ENCODE measurements at regions not wholly inside any gene's neighbourhood (a gene's known extent, or its start where the extent isn't known, plus 50 kb on each side); places are given as distances from the start of the nearest gene placed in this dataset.

- TF ChIP-seq ATF7-NPFF (CRISPR knock-in tag; IDR thresholded peaks at IDR 0.05; ENCODE audit: low read depth): no peak
- no peak for TF ChIP-seq CENPX (CRISPR knock-in tag; IDR thresholded peaks at IDR 0.05)
- no peak for TF ChIP-seq KDM1A (CRISPR knock-in tag; IDR thresholded peaks at IDR 0.05)
- TF ChIP-seq ISX (CRISPR knock-in tag; conservative IDR thresholded peaks at IDR 0.05): no peak
- TF ChIP-seq ZNF232 (CRISPR knock-in tag; IDR thresholded peaks at IDR 0.05; ENCODE audit: borderline replicate concordance): no peak
- TF ChIP-seq ZNF430 (CRISPR knock-in tag; IDR thresholded peaks at IDR 0.05): peak; percentile 79; the same call in 1 of the 2 replicates
- TF ChIP-seq PBX3 (CRISPR knock-in tag; IDR thresholded peaks at IDR 0.05; ENCODE audit: borderline replicate concordance): no peak
- TF ChIP-seq PLRG1 (conservative IDR thresholded peaks at IDR 0.05): no peak
- TF ChIP-seq CSRNP1 (CRISPR knock-in tag; IDR thresholded peaks at IDR 0.05): peak; percentile 34; the same call in 1 of the 2 replicates
- TF ChIP-seq ZNF749 (CRISPR knock-in tag; IDR thresholded peaks at IDR 0.05; ENCODE audit: borderline replicate concordance): no peak
- TF ChIP-seq POGZ (CRISPR knock-in tag; IDR thresholded peaks at IDR 0.05): peak; percentile 70
- peak; percentile 66; the same call in 1 of the 2 replicates for TF ChIP-seq THAP7 (CRISPR knock-in tag; IDR thresholded peaks at IDR 0.05)
- TF ChIP-seq ZBTB37 (CRISPR knock-in tag; IDR thresholded peaks at IDR 0.05): no peak
- TF ChIP-seq RORA (CRISPR knock-in tag; IDR thresholded peaks at IDR 0.05): no peak
- TF ChIP-seq ZNF143 (CRISPR knock-in tag; IDR thresholded peaks at IDR 0.05): peak; percentile 41
- peak; percentile 47; the same call in 1 of the 2 replicates for TF ChIP-seq MIER2 (CRISPR knock-in tag; IDR thresholded peaks at IDR 0.05)
- no peak for TF ChIP-seq ZNF580 (CRISPR knock-in tag; IDR thresholded peaks at IDR 0.05; ENCODE audit: borderline replicate concordance, low read depth)
- TF ChIP-seq KLF6 (CRISPR knock-in tag; IDR thresholded peaks at IDR 0.05): no peak
- TF ChIP-seq HNF4G (IDR thresholded peaks at IDR 0.05; ENCODE audit: borderline replicate concordance, low read depth, low read length): 0 out of 2 replicates have a peak, but pooled peaks have one; percentile 40
- no peak for TF ChIP-seq HNF4G (CRISPR knock-in tag; IDR thresholded peaks at IDR 0.05; ENCODE audit: borderline replicate concordance, low read depth)
- TF ChIP-seq ZNF878 (CRISPR knock-in tag; IDR thresholded peaks at IDR 0.05): no peak
- TF ChIP-seq XRCC5 (optimal IDR thresholded peaks at IDR 0.05; ENCODE audit: low read length): peak; percentile 78
- no peak for TF ChIP-seq ZNF138 (CRISPR knock-in tag; IDR thresholded peaks at IDR 0.05; ENCODE audit: low read depth)
- no peak; the same call in 1 of the 2 replicates for TF ChIP-seq ZSCAN5A (CRISPR knock-in tag; IDR thresholded peaks at IDR 0.05; ENCODE audit: borderline replicate concordance)
These were observed 90.4 kb downstream of the APIP start (continued) for GRCh38 chr11:34825670-34826383.
